GM12892 (cell line): ENCODE measurements at regions not wholly inside any gene's neighbourhood (a gene's known extent, or its start where the extent isn't known, plus 50 kb on each side); places are given as distances from the start of the nearest gene placed in this dataset.

Experiments used
- DNase-seq: peaks from one replicate; pipeline ENCODE4 v3.0.0; 2011; ENCODE audit not compliant: insufficient read length
- FAIRE-seq: peaks from 2 replicates; lab custom pipeline; 2011; peaks lifted over from hg19 to GRCh38; lab: Jason Lieb, UNC
- POLR2A ChIP-seq: IDR thresholded peaks from 2 replicates; pipeline ENCODE4 v1.6.1; 2011; ENCODE audit warnings: low read depth, low read length, control low read depth
- POLR2AphosphoS5 ChIP-seq: IDR thresholded peaks from 2 replicates; pipeline ENCODE4 v1.6.1; 2011; ENCODE audit warnings: low read depth, low read length, control low read depth
- TAF1 ChIP-seq: IDR thresholded peaks from 2 replicates; pipeline ENCODE4 v1.6.1; 2011; ENCODE audit warnings: low read depth, mild to moderate bottlenecking, control low read depth, low read length, borderline replicate concordance

DNA sequence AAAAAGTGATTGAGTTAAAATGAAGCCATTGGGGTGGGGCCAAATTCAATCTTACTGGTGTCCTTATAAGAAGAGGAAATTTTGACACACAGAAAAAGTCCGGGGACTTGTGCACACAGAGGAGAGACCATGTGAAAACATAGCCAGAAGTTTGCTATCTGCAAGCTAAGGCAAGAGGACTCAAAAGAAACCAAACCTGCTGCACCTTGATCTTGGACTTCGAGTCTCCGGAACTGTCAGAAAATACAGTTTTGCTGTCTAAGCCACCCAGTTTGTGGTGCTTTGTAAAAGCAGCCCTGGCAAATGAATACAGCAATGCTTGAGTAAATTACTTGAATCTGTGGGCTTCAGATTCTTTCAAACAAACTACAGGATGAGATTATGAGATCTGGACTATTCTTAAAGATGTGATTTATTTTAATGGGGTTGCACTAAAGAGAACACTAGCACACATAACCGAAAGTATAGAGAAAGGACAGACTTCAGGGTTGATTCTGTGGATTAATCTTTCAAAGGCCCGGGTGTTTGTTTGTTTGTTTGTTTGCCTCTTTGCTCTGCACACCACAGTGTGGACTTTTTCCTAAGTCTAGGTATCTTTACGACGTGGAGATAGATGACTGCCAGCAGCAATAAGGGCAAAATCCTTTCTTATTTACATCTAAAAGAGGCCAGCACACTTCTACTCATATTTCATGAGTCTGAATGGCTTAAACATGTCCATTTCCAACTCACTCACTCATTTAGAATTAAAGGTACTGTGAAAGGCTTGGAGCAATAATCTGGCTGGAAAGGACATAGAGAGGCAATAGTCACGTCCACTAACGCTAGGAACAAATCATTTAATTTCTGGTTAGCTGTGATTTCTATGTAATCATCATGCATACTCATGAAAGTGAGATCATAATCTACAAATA lies 53.9 kb upstream of the SSR3 start:
- DNase-seq (no peak), FAIRE-seq (no peak)
- no peak for TF ChIP-seq TAF1
- TF ChIP-seq POLR2A = no peak
- TF ChIP-seq POLR2AphosphoS5 = no peak

DNA sequence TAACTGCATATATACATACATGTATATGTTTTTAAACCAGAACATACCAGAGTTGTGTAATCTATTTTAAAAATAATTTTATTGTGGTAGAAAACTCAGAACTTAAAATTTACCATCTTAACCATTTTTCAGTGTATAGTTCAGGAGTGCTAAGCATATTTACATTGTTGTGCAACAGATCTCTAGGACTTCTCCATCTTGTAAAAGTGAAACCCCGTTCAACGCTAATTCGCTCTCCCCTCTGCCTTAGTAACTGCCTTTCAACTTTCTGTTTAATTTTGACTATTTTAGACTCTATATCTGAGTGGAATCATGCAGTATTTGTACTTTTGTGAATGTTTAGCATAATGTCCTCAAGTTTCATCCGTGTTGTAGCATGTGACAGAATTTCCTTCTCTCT lies 51.8 kb upstream of the SSR3 start:
- no peak for DNase-seq
- FAIRE-seq = no peak
- no peak for TF ChIP-seq POLR2A
- no peak for TF ChIP-seq TAF1
- no peak for TF ChIP-seq POLR2AphosphoS5

DNA sequence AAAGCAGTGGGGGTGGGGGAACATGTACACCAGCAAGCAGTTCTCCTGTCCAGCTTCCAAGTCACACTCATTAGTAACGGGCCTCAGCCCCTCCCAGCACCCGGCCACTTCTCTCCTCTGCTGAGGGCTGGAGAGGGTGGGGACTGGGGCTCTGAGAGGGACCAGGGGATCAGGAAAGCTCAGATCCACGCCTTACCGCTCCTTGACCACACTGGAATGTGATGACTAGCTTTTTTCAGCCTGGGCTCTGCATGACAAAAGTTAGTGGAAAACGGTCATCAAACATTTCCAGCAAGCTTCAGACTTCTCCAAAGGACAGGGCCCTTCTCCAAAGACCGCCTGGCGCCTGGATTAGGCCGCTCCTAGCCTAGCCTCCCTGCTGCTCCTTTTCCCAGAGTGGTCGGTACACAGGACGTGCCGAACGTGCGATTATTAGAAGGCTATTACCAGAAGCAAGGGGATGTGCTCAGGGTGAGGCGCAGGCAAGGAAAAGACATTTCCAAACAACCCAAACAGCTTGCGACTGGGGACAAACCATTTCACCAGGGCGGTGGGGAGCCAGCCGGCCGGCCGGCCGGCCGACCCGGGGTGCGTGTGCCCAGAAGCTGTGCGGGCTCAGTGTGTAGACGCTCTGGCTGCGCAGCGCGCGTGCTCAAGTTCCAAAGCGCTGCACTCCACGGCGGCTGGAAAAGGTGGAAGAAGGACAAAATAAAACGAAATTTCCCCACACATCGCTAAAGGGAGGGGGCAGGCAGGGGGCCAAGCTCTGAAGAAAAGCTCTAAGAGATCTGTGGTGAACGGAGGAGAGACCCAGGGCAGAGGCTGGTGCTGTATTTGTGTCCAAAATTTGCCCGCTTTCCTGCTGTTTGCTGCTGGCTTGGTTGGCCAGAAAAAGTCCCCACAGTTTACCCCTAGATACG lies 51.0 kb upstream of the SSR3 start:
- DNase-seq = peak; percentile 16
- FAIRE-seq = peak; percentile 62
- TF ChIP-seq POLR2A = no peak
- TF ChIP-seq POLR2AphosphoS5 = no peak

DNA sequence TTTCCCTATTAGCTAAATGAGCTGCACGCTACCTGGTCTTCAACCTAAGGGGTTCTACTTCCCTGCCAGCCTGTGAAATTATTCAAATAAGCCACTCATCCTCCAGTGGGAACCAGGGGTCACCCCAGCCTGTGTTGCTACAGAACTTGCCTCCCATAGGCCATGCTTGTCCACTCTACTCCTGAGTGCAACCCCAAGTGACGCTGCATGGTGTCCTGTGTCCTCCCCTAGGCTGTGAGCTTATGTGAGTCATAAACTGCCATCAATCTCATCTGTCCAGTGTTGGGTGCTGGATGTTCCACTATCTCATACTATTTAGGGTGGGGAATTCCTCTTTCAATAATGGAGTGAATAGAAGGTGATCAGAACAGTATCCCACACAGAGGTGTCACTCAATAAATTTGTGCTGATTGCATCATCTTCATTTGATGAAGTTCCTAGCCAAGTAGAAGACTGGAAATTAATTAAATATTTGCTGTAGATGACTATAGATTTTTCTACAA lies 49.8 kb upstream of the SSR3 start:
- no peak for DNase-seq
- FAIRE-seq = peak; percentile 81
- TF ChIP-seq POLR2AphosphoS5 (no peak), TAF1 (no peak), POLR2A (no peak)
